HL-60 (cell line): ENCODE measurements at regions not wholly inside any gene's neighbourhood (a gene's known extent, or its start where the extent isn't known, plus 50 kb on each side); places are given as distances from the start of the nearest gene placed in this dataset.

Source experiments
- DNase-seq, 2 experiments: peaks; one replicate each; pipeline ENCODE4 v3.0.0-alpha.2; 2010 to 2020; ENCODE audit warnings: low read depth in 1 of 2, low spot score in 1 of 2
- H3K27ac ChIP-seq: fragments of 250-450 bp; sonication (Bioruptor Pico); replicated peaks from 2 replicates; pipeline ENCODE4 v1.5.1; 2020; ENCODE audit warnings: mild to moderate bottlenecking, moderate library complexity
- H3K27me3 ChIP-seq: fragments of 250-450 bp; sonication (Bioruptor Pico); 2 replicates; pipeline ENCODE4 v1.5.1; 2021; ENCODE audit warnings: mild to moderate bottlenecking, moderate library complexity; ENCODE audit not compliant: insufficient read depth, poor library complexity, severe bottlenecking
- H3K4me3 ChIP-seq: replicated peaks from 2 replicates; pipeline ENCODE4 v1.5.1; 2011; ENCODE audit warnings: mild to moderate bottlenecking, control low read depth, low read length; ENCODE audit not compliant: insufficient read depth
- GABPA ChIP-seq: IDR thresholded peaks from 2 replicates; pipeline ENCODE4 v1.6.1; 2012; ENCODE audit warnings: low read depth
- POLR2AphosphoS5 ChIP-seq: IDR thresholded peaks from 2 replicates; pipeline ENCODE4 v1.6.1; 2012; ENCODE audit warnings: low read depth
- SPI1 ChIP-seq: IDR thresholded peaks from 2 replicates; pipeline ENCODE4 v1.6.1; 2012; ENCODE audit warnings: low read depth, mild to moderate bottlenecking, borderline replicate concordance
- TF ChIP-seq, protein P1 (sequence below): IDR thresholded peaks from one replicate; pipeline ENCODE4 v1.5.1; 2011; ENCODE audit warnings: low read length, control low read depth, inconsistent platforms; ENCODE audit not compliant: insufficient read depth
- TF ChIP-seq, protein P2 (sequence below): IDR thresholded peaks from 2 replicates; pipeline ENCODE4 v1.6.1; 2012; ENCODE audit warnings: low read depth; ENCODE audit not compliant: insufficient replicate concordance

DNA sequence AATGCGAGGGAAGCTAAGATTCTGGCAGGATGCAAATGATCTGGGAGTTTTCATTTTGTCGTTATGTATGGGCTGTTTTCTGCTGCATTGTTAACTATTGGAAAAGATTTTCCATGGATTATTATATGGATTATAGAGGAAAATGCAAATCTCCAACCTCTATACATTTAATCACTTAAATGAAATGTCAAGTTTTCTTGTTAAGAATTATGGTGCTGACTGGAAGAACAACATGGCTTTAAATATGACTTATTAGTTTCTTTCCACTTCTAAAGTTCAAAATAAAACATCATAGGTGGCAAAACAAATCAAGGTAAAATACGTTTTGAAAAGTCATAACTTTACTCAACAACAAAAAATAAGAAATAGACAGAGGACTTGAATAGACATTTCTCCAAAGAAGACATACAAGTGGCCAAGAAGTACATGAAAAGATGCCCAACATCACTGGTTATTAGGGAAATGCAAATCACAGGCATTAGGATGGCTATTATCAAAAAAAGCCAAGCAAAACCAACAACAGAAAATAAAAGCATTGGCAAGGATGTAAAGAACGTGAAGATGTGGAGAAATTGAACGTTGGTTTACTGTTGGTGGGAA lies 56.2 kb upstream of the CLDN5 start:
- no peak for DNase-seq
- H3K4me3 ChIP-seq = no peak overlapping the region
- no peaks in the 10 kb centered on the region for H3K27me3 ChIP-seq
- no peak overlapping the region for H3K27ac ChIP-seq
- no peak for TF ChIP-seq SPI1
- no peak for TF ChIP-seq POLR2AphosphoS5
- TF ChIP-seq, protein P1, sequence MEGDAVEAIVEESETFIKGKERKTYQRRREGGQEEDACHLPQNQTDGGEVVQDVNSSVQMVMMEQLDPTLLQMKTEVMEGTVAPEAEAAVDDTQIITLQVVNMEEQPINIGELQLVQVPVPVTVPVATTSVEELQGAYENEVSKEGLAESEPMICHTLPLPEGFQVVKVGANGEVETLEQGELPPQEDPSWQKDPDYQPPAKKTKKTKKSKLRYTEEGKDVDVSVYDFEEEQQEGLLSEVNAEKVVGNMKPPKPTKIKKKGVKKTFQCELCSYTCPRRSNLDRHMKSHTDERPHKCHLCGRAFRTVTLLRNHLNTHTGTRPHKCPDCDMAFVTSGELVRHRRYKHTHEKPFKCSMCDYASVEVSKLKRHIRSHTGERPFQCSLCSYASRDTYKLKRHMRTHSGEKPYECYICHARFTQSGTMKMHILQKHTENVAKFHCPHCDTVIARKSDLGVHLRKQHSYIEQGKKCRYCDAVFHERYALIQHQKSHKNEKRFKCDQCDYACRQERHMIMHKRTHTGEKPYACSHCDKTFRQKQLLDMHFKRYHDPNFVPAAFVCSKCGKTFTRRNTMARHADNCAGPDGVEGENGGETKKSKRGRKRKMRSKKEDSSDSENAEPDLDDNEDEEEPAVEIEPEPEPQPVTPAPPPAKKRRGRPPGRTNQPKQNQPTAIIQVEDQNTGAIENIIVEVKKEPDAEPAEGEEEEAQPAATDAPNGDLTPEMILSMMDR = no peak
- TF ChIP-seq, protein P2, sequence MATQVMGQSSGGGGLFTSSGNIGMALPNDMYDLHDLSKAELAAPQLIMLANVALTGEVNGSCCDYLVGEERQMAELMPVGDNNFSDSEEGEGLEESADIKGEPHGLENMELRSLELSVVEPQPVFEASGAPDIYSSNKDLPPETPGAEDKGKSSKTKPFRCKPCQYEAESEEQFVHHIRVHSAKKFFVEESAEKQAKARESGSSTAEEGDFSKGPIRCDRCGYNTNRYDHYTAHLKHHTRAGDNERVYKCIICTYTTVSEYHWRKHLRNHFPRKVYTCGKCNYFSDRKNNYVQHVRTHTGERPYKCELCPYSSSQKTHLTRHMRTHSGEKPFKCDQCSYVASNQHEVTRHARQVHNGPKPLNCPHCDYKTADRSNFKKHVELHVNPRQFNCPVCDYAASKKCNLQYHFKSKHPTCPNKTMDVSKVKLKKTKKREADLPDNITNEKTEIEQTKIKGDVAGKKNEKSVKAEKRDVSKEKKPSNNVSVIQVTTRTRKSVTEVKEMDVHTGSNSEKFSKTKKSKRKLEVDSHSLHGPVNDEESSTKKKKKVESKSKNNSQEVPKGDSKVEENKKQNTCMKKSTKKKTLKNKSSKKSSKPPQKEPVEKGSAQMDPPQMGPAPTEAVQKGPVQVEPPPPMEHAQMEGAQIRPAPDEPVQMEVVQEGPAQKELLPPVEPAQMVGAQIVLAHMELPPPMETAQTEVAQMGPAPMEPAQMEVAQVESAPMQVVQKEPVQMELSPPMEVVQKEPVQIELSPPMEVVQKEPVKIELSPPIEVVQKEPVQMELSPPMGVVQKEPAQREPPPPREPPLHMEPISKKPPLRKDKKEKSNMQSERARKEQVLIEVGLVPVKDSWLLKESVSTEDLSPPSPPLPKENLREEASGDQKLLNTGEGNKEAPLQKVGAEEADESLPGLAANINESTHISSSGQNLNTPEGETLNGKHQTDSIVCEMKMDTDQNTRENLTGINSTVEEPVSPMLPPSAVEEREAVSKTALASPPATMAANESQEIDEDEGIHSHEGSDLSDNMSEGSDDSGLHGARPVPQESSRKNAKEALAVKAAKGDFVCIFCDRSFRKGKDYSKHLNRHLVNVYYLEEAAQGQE = no peak
- TF ChIP-seq GABPA = no peak

- TF ChIP-seq, protein P2 = no peak
- TF ChIP-seq POLR2AphosphoS5 (no peak), GABPA (no peak), SPI1 (no peak)
- TF ChIP-seq, protein P1 = no peak
- DNase-seq = no peak
These were observed 58.0 kb upstream of the CLDN5 start for GRCh38 chr22:19582033-19582693.

GRCh38 chr22:19586922-19587684 lies 62.9 kb upstream of the CLDN5 start:
- no peak overlapping the region for H3K27ac ChIP-seq
- TF ChIP-seq, protein P2 = no peak
- TF ChIP-seq GABPA = no peak
- H3K4me3 ChIP-seq = no peak overlapping the region
- no peaks in the 10 kb centered on the region for H3K27me3 ChIP-seq
- no peak for DNase-seq

More at GRCh38 chr22:19582033-19582693, 58.0 kb upstream of the CLDN5 start:
- Histone ChIP-seq H3K27ac (no peak overlapping the region), H3K4me3 (no peak overlapping the region), H3K27me3 (no peaks in the 10 kb centered on the region)
